Hypothalamus (tissue), 51 donors: ENCODE measurements at regions not wholly inside any gene's neighbourhood (a gene's known extent, or its start where the extent isn't known, plus 50 kb on each side); places are given as distances from the start of the nearest gene placed in this dataset.

Source experiments
- DNase-seq, 51 donors: peaks; one replicate each; lab custom pipeline; 2025; lab: John Stamatoyannopoulos, UW

DNA sequence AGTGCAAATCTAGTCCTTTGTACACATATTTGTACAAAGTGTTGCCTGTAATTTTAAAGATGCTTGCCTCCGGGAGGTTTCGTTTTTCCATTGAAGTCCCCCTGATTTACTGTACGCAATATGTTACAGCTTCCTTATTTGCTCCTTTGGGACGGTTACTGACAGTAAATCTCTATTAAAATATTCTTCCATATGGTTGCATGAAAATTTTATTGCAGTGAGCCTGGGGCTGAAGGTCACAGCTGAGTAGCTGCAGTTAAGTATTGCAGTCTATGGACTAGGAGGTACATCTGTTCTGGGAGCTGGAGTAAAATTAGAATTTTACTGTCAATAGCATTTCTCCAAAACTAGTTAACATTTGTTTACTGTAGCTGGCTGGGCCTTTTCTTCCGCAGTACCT is 119.2 kb downstream of the ETAA1 start:
- no peak for DNase-seq

DNA sequence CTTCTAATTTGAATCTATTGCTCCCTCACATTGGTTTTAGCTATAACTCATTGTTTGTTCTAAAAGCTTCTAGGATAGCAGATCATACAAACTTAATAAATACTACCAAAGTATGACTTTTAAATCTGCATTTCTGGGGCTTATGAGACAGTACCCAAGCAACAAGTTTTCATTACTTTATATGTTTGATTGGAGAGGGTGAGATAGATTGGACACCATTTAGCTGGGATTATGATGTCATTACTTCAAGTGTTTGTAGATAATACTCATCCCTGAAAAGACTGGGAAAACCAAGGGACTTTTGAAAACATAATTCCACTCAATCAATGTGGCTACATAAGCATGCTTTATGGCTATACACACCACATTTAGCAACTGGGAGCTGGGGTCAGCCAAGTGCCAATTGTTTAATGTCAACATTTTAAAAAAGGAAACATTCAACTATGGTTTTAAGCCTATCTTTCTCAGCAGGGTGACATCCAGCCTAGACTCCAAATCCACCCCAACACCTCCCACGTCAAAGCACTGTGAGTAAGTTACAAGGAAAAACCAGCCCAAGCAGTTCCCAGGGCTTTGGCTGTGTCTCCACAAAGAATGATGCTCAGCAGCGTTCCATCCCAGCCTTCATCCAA is 119.9 kb downstream of the ETAA1 start:
- DNase-seq: no peak

DNA sequence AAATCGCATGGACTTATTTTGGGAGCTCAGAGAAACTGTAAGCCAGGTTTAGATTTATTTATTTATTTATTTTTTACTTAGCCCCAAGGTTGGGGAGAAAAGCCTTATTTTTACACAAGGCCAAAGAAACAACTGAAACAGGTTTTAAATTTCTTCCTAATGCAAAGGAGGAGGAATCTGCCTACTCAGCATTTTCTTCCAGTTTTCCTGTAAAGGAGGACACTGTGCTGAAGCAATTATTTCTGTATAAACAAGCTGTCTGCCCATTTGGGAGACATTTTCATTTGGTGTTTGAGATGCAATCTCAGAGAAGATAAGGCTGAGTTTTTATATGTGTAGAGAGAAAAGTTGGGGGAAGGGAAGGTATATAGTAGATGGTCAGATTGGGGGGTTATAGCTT is 125.0 kb downstream of the ETAA1 start:
- no peak for DNase-seq

DNA sequence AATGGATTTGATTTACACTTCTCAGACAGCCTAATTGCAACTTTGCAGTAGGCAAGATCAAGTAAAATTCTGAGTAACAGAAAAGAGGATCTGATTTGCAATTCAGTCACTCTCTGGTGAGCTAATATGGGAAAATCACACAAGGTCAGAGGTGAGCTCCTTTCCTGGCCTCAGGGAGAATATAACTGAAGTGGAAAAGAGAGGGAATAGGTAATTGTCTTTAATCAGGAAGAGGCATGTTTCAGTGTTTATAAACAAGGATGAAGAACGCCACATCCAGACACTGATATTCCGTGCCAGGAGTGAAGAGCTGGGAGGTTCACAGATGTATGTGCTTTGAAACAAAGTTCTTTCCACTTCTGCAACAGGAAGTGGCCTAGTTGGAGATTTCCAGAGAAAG is 127.1 kb downstream of the ETAA1 start:
- DNase-seq: no peak

DNA sequence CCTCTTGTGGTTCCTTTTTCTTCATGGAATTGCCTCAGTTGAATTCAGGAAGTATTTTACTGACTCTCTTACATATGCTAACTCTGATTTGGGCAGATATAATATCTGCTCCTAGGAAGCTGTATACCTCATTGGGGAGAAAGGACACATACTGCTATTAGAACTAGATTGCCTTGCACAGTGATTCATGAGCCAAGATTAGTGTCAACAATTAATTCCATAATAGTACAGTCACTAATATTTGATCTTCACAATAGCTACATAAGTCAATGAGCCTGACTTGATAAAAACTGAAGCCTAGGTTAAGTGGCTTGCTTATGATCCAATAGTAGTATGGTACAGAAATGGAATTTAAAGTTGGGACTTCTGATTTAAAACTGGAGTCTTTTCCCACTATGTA is 127.6 kb downstream of the ETAA1 start:
- no peak for DNase-seq

DNA sequence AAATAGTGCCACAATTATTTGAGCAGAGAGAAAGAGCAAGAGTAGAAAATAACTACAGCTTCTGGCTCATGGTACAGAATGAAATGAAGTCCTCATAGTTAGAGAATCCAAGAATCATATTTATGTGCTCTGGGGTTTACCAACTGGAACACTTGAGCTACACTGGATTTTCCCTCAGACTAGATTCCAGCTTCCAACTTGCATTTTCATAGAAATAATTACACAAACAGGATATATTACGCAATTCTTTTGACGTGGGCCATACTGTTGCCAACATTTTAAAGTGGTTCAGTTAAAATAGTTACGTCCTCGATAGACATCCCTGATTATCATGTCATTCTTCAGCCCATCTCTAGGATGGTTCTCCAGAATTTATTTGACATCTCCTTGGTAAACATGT is 129.2 kb downstream of the ETAA1 start:
- DNase-seq: no peak

DNA sequence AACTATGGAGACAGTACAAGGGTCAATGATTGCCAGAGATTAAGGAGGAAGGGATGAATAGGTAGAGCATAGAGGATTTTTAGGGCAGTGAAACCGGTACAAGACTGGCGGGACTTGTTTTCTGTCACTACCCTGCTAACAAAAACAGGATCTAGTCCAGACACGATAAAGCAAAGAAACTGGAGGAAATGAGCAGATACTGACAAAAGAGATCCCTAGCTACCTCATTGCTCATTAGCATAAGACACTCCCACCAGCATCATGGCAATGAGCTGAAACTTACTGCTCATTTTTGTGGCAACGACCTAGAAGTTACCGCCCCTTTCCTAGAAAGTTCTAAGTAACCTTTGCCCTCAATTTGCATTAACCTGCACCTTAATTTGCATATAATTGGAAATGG is 131.2 kb downstream of the ETAA1 start:
- DNase-seq: no peak

DNA sequence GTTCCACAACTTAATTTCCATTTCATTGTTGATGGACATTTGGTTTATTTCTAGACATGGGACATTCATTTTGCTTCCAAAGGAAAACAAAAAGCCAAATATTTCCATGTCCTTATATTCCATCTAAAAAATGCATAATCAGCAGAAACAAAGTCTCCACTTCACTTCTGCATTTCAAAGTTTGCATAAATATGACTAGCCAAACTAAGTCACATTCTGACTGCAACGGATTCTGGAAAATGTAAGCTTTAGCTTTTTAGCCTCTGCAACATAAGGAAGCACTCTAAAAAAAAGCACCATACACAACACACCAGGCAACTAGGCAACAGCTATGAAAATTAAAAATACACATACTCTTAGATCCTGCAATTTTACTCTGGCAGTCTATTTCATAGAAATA is 135.3 kb downstream of the ETAA1 start:
- no peak for DNase-seq

DNA sequence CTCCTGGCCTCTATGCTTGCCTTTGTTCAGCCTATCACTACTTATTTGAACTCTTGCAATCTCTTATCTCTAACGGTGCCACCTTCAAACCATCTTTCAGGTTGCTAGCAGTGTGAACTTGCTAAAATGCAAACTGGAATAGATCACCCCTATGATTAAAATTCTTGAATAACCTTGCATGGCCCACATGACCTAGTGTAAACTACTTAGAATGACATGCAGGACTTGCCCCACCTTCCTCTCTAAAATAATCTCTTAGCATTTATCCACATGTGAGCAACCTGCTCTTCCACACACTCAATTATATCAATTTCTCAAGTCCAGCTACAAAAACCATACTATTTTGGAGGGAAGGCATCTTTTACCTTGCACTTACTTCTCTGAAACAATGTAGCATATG is 137.6 kb downstream of the ETAA1 start:
- no peak for DNase-seq

DNA sequence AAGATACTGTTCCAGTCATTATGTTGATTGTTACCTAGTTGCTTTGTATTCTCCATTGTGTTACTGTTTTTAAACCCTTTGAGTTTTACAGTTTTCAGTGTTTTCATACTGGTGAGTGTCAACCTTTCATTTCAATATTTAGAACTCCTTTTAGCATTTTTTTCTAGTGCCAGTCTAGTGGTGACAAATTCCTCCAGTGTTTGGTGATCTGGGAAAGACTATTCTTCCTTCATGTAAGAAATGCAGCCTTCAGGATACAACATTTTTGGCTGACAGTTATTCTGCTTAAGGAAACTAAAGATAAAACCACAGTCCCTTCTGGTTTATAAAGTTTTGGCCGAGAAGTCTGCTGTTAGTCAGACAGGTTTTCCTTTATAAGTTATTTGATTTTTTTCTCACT is 143.8 kb downstream of the ETAA1 start:
- DNase-seq: no peak

DNA sequence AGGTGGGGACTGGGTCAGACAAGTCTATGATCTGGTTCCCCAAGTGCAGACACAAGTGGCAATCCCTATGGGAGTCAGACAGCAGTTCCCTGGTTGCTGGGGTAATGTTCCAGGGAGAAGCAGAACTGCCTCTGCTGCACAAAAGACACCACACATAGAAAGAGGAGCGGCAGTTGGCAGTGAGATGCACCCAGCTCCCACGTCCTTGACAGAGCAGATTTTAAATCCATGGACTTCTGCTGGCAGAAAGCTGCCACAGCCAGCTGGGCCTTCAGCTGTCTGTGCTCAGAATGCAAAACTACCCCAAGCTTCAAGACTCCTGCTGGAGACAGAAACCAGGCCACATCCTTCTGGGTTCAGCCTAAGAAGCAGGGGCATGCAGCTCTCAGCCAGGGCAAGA is 147.2 kb downstream of the ETAA1 start:
- DNase-seq: peak in 10 of 51 donors; percentile 1 to 22 (median 6)

DNA sequence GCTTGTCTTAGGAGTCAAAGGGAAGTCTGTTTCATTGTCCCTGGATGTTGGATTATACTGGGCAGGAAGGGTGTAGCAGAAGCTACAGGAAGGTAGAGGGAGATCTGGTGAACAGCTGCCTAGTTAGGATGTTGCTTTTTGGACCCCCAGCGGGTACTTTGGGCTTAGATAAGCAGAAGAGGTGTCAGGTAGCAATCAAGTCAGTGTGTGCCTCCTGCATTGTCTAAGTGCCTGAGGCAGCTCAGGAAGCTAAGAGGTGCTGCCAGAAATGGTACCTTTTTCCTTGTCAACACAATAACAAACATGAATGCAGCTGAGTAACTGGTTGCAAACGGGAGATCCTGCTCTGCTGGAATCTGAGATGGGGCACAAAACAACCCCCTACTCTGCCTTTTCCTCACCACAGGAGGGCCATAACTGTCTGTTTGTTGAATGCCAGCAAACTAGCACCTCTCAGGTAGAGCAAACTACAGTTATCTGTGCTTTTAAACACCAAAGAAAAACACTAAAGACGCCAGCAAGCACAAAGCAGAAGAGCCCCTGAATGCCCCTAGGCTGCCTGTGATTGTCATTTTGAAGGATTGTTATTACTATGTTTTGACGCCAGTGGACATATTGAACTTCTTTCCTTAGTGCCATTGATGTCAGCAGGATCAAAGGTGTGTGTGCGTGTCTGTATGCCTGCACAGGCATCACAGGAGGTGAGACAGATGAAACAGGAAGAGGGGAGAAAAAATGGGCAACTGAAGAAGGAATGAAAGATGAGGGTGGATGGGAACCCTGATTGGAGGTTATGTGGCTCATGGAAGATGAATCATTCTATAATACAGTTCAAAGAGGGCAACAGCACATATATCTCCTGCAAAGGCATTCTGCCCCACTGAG is 151.4 kb downstream of the ETAA1 start:
- no peak for DNase-seq

DNA sequence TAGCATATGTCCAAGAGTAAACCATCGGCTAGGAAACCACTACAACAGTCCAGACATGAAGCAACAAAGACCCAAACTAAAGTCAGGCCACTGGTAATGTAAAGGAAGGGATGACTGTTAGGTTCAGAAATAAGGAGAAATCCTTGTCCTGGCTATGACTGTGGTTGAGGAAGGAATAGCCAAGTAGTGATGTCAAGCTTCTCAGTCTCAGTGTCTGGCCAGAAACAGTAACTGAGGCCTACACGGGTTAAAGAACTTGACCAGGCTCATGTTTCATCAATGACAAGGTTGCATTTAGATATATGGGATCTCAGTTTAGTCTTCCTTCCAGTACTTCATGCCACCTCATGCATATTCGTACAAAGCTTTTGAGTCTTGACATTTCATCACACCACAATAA is 162.0 kb downstream of the ETAA1 start:
- no peak for DNase-seq

DNA sequence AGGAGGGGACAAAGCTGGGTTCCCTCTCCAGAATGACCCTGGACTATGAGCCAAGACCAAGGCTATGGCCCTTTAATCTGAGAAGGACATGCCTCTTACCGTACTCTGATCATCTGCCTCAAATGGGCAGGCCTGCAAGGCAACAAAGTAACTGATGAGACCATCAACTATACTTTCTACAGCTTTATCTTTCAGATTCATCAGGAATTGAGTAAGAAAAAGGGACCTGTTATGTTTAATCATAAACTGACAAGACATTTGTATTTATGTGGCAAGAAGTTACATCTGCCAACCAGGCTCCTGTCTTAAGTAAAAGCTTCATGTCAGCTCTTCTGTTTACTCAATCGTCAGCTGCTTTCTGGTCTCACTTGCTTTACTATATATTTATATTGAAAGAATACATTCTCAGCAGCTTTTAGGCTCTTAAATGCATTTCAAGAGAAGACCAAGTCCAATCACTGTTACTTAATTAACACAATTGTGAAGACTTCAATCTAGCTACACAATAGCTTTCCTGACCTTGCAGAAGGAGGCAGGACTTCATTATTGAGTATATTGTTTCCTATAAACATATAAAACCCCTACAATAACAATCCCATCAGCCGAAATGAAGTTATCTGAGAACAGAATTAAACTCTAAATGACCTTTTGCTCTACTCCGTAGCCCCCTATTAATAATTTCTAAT is 163.8 kb downstream of the ETAA1 start:
- no peak for DNase-seq

DNA sequence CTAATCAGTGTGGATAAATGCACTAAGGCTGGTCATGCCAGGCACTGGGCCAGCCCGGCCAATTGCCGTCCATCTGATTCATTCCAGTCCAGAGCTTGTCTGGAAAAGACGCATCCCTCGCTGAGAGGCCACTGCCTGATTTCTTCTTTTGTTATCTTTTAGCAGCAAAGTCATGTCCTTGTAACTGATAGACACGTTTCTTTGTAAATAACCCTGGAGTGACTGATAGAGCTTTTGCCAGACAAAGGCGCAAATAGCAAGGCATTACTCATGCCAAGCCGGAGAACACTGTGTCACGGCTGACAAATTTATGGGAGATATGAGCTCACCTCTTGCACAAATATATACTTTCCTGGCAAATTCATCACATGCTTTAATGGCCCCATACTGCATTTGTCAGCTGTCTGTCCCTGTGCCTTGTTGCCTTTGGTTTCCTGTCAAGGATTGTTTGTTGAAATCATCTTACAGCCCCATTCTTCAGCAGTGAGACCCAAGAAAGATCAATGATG is 164.4 kb downstream of the ETAA1 start:
- no peak for DNase-seq

DNA sequence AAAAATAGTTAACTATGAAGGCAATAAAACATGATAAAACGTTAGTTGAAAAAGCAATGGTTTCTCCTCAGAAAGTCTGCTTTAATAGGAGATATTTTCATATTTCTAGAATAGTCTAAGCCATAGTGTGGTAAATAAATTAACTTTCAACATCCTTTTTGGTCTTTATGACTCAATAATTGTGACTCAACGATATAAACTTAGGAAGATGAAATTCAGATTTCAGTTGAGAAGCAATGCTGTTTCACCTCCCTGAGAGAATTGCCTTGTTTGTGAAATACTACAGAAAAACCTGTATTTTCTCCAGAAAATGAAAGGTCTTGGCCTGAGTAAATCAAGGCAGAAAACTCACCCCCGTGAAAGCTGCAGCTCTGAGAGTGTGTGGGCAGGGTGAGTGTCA is 166.9 kb downstream of the ETAA1 start:
- DNase-seq: no peak

DNA sequence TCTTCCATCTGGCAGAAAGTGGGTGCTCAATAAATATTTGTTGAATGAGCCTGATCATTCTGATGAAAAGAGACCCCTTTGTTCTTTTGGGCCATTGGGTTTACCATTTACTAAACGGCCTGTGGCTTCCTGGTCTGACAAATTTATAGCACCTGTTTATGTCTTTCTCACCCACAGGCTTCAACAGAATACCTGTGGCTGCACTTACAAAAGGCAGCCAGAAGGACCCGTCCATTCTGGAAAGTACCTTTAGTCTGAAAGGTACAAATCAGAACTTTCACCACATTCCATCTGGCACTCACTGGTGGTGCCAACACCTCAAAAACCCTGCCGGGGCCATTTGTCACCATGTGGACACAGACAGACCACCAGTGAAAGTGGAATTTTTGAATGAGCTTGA is 167.5 kb downstream of the ETAA1 start:
- DNase-seq: no peak

DNA sequence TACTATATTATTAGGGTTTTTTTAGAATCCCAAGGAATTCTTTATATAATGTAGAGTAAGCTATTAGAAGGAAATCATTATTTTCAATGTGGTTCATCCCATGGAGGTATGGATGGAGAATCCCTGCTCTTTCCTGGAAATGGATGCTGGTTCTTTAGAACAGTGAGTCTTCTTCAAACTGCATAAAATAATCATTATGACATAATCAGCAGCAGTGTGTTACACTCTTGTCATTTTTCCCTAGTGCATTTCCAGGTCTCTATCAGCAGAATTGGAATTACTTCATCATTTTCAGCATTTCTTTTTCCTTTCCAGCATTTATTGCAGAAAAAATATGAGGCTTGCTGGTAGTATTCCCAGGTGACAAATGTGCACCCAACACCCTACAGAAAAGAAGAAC is 168.1 kb downstream of the ETAA1 start:
- no peak for DNase-seq

DNA sequence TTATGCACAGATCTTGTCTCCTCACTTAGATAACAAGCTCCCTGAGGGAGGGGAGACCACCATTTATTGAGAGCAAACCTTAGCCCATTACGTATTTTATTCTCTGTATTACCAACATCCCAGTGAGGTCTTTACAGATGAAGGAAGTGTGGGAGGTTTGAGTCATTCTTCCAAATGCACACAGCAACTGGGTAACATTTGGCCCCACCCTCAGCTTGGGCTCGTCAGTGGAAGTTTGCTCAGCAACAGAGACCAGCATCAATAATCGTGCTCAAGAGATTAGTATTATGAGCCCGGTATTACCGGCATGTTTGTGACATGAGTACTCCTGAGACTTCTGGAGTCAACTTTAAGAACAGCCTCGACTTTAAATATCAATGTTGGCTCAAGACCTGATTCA is 168.6 kb downstream of the ETAA1 start:
- no peak for DNase-seq

DNA sequence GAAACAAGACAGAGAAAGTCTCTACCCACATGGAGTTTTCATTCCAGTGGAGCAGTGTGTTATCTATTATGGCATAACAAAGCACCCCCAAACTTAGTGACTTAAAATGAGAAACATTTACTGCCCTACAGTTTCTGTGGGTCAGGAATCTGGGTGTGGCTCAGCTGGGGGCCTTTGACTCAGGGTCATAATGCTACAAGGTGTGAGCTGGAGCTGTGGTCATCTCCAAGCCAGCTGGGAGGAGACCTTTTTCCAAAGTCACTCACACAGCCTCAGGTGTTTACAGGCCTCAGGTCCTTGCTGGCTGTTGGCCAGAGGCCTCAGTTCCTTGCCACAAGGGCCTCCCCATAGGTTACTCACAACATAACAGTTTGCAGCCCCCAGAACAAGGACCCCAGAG is 169.2 kb downstream of the ETAA1 start:
- DNase-seq: no peak

DNA sequence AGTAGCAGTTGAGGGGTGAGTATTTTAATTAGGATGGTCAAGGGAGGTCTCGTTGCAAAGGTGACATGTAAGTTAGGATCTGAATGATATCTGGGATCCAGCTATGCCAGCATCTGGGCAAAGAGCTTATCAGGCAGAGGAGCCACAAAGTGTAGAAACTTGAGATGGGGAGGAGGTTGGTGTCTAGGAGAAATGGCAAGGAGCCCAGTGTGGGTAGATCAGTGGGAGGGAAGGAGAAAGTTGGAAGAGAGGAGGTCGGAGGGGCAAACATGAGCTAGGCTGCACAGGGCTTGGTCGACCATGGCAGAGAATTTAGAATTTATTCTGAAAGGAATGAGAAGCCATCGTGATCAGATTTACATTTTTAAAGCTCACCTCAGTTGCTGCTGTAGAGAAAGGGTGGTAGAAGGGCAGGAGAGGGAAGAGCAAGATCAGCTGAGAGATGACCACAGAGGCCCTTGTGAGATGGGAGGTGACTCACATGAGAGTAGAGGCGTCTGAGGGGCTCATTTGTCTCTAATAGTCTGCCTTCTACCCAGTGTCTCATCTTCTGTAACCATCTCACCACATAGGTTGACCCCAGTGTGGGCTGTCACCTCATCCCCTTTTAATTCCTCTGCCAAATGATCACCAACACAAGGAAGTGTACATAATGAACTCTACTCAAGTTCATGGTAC is 170.0 kb downstream of the ETAA1 start:
- DNase-seq: no peak
